Central memory CD8-positive, alpha-beta T cell (primary cell): ENCODE measurements at regions not wholly inside any gene's neighbourhood (a gene's known extent, or its start where the extent isn't known, plus 50 kb on each side); places are given as distances from the start of the nearest gene placed in this dataset.

ENCODE experiments used
- ATAC-seq: fragments of 150-1000 bp; cut with Tn5 transposase; replicated peaks from 2 replicates; pipeline ENCODE4 v1.10.0; 2022; ENCODE audit warnings: mild to moderate bottlenecking, moderate FRiP score, moderate number of reproducible peaks; ENCODE audit not compliant: poor library complexity, severe bottlenecking; ENCODE audit errors: extremely low read depth
- DNase-seq, 2 donors: peaks; one replicate each; pipeline ENCODE4 v3.0.0; 2021; ENCODE audit warnings: low spot score in 2 of 2
- H3K27ac Mint-ChIP-seq: one replicate; pipeline ENCODE4 v1.8.0; 2022; ENCODE audit warnings: low read depth, mild to moderate bottlenecking, moderate library complexity, mixed read lengths
- H3K27me3 Mint-ChIP-seq: one replicate; pipeline ENCODE4 v1.8.0; 2022; ENCODE audit warnings: mixed read lengths
- H3K36me3 Mint-ChIP-seq: one replicate; pipeline ENCODE4 v1.8.0; 2022; ENCODE audit warnings: mild to moderate bottlenecking, moderate library complexity, mixed read lengths; ENCODE audit not compliant: insufficient read depth
- H3K4me1 Mint-ChIP-seq: one replicate; pipeline ENCODE4 v1.8.0; 2022; ENCODE audit warnings: mixed read lengths
- H3K4me3 Mint-ChIP-seq: one replicate; pipeline ENCODE4 v1.8.0; 2022; ENCODE audit warnings: mild to moderate bottlenecking, moderate library complexity, mixed read lengths
- H3K9me3 Mint-ChIP-seq: one replicate; pipeline ENCODE4 v1.8.0; 2022; ENCODE audit warnings: mixed read lengths

DNA sequence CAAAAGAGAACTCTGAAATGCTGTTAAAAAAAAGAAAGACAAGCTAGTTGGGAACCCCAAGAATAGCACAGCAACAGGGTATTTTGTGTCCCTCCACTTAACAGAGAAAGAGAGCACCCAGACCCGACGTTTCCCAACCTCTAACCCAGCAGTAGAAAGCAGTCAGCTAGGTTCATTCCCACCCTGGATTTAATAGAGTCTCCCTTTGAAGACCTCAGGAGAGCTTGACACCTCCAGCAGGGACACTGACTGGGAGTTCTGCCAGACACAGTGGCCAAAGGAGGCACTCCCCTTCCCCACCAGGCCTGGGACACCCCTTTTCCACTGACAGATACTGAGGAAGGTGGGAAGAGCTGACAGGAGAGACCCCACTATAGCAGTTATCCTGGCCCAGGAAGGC is 337.5 kb upstream of the MSX2 start:
- Mint-ChIP-seq H3K4me3 (no peak overlapping the region), H3K9me3 (no peaks in the 10 kb centered on the region), H3K4me1 (no peaks in the 10 kb centered on the region)

DNA sequence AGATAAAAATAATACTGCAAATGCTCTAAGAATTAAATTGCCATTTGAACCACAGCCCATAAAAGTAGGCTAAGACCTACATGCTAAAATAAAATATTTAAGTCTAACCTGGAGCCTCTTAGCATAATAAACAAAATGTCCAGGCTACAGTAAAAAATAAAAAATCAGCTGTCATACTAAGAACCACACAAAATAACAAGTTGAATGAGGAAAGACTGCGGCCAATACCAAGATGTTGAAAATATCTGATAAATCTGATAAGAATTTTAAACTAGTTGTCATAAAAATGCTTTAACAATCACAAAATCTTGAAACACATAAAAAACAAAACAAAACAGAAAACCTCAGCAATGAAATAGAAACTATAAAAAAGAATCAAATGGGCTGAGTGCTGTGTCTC is 336.9 kb upstream of the MSX2 start:
- Mint-ChIP-seq H3K4me1 (no peaks in the 10 kb centered on the region), H3K9me3 (no peaks in the 10 kb centered on the region), H3K27ac (no peak overlapping the region), H3K27me3 (no peaks in the 10 kb centered on the region), H3K4me3 (no peak overlapping the region), H3K36me3 (no peaks in the 10 kb centered on the region)
- ATAC-seq (no peak), DNase-seq (no peak)

More for the DNA sequence above, 337.5 kb upstream of the MSX2 start:
- no peaks in the 10 kb centered on the region for H3K27me3 Mint-ChIP-seq
- H3K27ac Mint-ChIP-seq: no peak overlapping the region
- H3K36me3 Mint-ChIP-seq: no peaks in the 10 kb centered on the region
- DNase-seq (no peak), ATAC-seq (no peak)

DNA sequence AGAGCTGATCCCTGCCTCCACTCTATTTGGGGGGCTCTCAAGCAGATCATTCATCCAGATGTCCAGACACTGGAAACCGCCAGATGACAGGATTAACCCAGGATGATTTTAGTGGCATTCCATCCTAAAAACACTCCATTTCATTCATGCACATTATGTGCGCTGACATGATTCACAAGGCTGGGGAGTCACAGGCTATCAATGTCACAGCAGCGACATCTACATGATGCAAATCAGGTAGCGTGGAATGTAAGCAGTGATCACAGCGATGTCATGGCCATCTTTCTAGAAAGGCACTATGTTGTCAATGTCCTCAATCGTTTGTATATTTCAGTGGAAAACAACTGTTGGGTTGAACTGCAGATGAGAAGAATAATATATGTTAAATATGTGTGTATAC is 331.5 kb upstream of the MSX2 start:
- no peaks in the 10 kb centered on the region for H3K36me3 Mint-ChIP-seq
- H3K4me3 Mint-ChIP-seq: no peak overlapping the region
- H3K27ac Mint-ChIP-seq: no peak overlapping the region
- H3K27me3 Mint-ChIP-seq: no peaks in the 10 kb centered on the region
- ATAC-seq: no peak
- no peaks in the 10 kb centered on the region for H3K9me3 Mint-ChIP-seq
- H3K4me1 Mint-ChIP-seq: no peaks in the 10 kb centered on the region
- no peak for DNase-seq

DNA sequence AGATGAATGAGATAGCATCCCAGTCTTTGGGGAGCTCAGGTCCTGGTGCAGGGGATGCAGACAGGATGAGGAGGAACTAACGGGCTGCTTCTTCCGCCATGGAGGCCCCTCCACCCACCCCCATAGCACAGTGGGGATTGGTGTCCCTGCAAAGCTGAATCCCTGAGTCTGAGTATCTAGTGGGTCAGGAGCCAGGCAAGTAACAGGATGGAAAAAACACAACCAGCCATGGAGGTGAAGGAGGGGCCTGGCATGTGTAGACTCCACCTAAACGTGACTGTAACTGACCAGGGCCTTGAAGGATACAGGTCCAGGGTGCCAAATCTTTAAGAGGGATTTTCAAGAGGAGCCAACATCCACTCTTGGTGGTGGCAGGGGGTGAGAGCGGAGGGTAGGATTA is 327.8 kb upstream of the MSX2 start:
- Mint-ChIP-seq H3K27ac (no peak overlapping the region), H3K4me1 (no peaks in the 10 kb centered on the region), H3K9me3 (peaks cover 6% of the 10 kb centered on the region), H3K4me3 (no peak overlapping the region), H3K36me3 (peaks cover 1% of the 10 kb centered on the region), H3K27me3 (no peaks in the 10 kb centered on the region)
- DNase-seq (no peak), ATAC-seq (no peak)

DNA sequence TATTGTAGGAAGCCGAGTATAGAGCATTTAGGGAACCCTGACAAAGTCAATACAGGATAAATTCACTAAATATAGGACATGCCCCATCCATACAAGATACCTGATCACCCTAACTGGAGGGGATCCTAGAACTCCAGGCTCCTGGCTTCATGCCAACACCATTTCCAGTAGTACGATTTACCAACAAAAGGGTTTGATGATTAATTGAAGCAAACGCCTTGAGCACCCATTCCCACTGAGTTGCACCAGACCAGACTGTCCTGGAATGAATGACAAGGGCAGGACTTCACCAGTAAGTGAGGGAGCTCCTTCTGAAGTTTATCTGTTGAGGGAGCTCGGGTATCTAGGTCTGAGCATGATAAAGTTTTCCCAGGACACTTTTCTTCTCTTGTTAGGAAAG is 327.2 kb upstream of the MSX2 start:
- Mint-ChIP-seq H3K27me3 (no peaks in the 10 kb centered on the region), H3K9me3 (peaks cover 6% of the 10 kb centered on the region), H3K27ac (no peak overlapping the region), H3K36me3 (peaks cover 1% of the 10 kb centered on the region), H3K4me3 (no peak overlapping the region), H3K4me1 (no peaks in the 10 kb centered on the region)
- ATAC-seq (no peak), DNase-seq (no peak)

DNA sequence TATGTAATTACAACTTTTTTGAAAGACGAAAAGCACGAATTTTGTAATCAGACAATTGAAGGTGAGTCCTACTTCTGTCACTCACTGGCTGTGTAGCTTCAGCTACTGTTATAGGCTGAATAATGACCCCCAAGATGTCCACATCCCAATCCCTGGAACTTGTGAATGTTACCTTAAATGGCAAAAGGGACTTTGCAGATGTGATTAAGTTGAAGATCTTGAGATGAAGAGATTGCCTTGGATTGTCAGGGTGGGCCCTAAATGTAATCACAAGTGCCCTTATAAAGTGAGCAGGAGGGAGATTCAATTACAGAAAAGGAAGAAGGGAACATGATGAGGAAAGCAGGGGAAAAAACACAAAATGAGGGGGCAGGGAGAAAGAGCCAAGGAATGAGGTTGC is 326.2 kb upstream of the MSX2 start:
- ATAC-seq (no peak), DNase-seq (no peak)
- no peak overlapping the region for H3K4me3 Mint-ChIP-seq
- H3K4me1 Mint-ChIP-seq: no peaks in the 10 kb centered on the region
- H3K27ac Mint-ChIP-seq: no peak overlapping the region
- no peaks in the 10 kb centered on the region for H3K27me3 Mint-ChIP-seq
- H3K9me3 Mint-ChIP-seq: peaks cover 6% of the 10 kb centered on the region
- H3K36me3 Mint-ChIP-seq: peaks cover 1% of the 10 kb centered on the region

DNA sequence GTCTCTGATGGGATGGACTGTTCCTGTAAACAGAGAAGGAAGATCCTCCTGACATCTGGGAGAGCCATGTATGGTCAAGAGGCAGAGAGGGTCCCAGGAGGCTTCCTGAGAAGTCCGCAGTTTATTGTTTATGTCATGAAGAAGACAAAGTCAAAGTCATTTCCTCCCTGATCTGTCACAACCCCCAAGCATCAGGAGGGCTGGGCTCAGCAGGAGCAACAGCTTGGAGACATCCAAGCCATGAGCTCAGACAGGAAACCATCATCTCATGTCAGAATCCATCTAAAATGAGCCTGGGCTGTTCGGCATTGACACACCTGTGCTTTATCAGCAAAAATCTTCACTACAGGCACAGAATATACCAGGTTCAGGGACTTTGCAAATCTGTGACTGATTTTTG is 325.0 kb upstream of the MSX2 start:
- Mint-ChIP-seq H3K4me3 (no peak overlapping the region), H3K4me1 (no peaks in the 10 kb centered on the region)
- DNase-seq: no peak

DNA sequence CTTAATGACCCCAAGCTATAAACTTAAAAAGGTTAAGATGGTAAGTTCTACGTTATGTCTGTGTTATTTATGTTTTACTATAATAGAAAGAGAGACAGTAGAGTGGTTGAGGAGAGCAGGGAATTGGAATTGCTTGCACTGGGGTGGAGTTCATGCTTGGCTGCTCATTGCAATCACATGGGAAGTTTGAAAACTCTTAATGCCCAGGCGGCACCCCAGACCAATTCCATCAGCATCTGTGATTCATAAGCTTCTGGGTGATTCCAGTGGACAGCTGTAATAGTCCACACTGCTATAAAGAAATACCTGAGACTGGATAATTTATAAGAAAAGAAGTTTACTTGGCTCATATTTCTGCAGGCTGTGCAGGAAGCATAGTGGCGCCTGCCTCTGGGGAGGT is 323.9 kb upstream of the MSX2 start:
- Mint-ChIP-seq H3K27me3 (peaks cover 9% of the 10 kb centered on the region), H3K4me3 (no peak overlapping the region), H3K4me1 (no peaks in the 10 kb centered on the region), H3K9me3 (peaks cover 14% of the 10 kb centered on the region), H3K27ac (no peak overlapping the region), H3K36me3 (peaks cover 1% of the 10 kb centered on the region)
- no peak for ATAC-seq
- DNase-seq: no peak

More for the DNA sequence above, 325.0 kb upstream of the MSX2 start:
- H3K27me3 Mint-ChIP-seq: no peaks in the 10 kb centered on the region
- H3K36me3 Mint-ChIP-seq: peaks cover 1% of the 10 kb centered on the region
- no peak overlapping the region for H3K27ac Mint-ChIP-seq
- ATAC-seq: no peak
- H3K9me3 Mint-ChIP-seq: peaks cover 6% of the 10 kb centered on the region

DNA sequence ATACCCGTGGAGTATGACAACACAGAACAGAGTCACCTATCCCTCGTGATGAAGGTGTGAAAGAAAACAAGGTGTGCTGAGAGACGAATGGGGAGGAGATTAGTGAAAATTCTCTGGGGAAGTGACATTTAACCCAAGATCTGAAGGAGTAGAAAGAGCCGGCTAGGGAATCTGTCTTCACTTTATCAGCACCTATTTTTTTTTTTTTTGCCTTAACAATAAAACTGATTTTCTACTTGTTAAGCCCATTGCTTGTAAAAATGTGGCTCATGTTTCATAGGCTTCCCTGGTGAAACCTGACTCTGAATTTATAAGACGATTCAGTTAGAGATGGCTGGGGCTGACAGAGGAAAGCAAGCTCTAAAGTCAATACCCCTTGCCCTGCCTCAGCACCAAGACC is 322.6 kb upstream of the MSX2 start:
- Mint-ChIP-seq H3K4me3 (no peak overlapping the region), H3K9me3 (peaks cover 16% of the 10 kb centered on the region), H3K4me1 (no peaks in the 10 kb centered on the region), H3K36me3 (peaks cover 1% of the 10 kb centered on the region), H3K27me3 (peaks cover 10% of the 10 kb centered on the region), H3K27ac (no peak overlapping the region)
- DNase-seq (no peak), ATAC-seq (no peak)

DNA sequence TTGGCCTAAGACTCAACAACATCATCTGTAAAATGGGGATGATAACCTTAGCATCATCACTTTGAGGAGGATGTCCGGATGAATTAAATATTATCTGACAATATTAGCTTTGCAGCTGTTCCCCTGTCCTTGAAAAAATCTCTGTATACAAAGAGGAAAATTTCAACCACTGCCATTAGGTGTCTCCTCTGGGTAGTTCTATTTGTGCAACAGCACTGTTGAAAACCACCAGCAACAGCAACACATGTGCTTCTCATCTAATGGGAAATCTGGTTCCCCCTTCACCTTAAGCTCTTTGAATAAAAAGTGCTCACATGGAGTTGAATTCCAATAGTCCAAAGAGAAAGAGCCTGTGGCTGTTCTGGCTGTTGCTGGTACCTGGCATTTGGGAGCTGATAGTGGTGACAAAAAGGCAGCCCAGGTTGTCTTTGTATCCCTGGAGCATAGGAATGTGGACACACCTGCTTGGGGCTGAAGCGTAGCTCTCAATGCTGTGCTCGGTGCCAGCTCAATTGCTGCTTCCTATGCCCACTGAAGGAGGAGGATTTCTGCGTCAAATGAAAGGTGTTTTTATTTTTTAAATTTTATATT is 322.1 kb upstream of the MSX2 start:
- DNase-seq (no peak), ATAC-seq (no peak)
- Mint-ChIP-seq H3K4me3 (no peak overlapping the region), H3K4me1 (no peaks in the 10 kb centered on the region), H3K27me3 (peaks cover 10% of the 10 kb centered on the region), H3K9me3 (peaks cover 16% of the 10 kb centered on the region), H3K36me3 (peaks cover 1% of the 10 kb centered on the region), H3K27ac (no peak overlapping the region)

DNA sequence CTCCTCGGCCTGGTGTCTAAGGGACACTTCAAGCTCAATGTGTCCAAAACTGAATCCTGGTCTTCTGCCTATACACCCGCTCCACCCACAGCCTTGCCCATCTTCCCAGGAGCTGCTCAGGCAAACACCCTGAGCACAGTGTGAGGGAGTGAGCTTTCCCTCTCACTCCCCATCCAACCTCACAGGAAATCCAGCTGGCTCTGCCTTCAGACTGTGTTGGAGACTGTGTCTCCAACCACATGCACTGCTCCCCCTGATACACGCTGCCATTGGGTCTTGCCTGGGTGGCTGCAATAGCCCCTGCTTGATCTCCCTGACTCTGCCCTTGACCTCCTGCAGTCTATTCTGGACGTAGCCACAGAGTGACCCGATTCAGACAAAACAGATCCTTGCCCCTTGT is 319.5 kb upstream of the MSX2 start:
- peaks cover 10% of the 10 kb centered on the region for H3K27me3 Mint-ChIP-seq
- DNase-seq (no peak), ATAC-seq (no peak)
- H3K4me1 Mint-ChIP-seq: no peaks in the 10 kb centered on the region
- no peak overlapping the region for H3K4me3 Mint-ChIP-seq
- peaks cover 1% of the 10 kb centered on the region for H3K36me3 Mint-ChIP-seq
- H3K27ac Mint-ChIP-seq: no peak overlapping the region
- peaks cover 16% of the 10 kb centered on the region for H3K9me3 Mint-ChIP-seq

DNA sequence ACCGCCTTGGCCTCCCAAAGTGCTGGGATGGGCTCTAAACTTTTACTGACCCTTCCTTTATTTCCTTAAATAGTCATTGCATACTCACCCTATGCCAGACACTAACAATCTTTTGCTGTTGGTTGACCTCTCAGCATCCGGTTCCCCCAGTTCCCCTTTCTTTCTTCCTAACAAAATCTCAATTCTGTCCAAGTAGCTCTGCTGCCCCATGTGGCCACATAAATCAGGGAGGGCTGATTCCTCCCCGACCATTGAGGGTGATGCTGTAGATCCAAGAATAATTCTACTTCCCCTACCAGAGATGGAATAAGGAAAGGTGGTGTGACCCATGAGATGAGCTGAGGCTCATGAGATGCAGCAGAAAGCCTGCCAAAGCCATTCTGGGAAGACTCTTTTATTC is 315.3 kb upstream of the MSX2 start:
- ATAC-seq (no peak), DNase-seq (no peak)
- H3K4me1 Mint-ChIP-seq: no peaks in the 10 kb centered on the region
- H3K4me3 Mint-ChIP-seq: no peak overlapping the region
- no peaks in the 10 kb centered on the region for H3K36me3 Mint-ChIP-seq
- H3K9me3 Mint-ChIP-seq: peaks cover 16% of the 10 kb centered on the region
- peaks cover 10% of the 10 kb centered on the region for H3K27me3 Mint-ChIP-seq
- H3K27ac Mint-ChIP-seq: no peak overlapping the region

DNA sequence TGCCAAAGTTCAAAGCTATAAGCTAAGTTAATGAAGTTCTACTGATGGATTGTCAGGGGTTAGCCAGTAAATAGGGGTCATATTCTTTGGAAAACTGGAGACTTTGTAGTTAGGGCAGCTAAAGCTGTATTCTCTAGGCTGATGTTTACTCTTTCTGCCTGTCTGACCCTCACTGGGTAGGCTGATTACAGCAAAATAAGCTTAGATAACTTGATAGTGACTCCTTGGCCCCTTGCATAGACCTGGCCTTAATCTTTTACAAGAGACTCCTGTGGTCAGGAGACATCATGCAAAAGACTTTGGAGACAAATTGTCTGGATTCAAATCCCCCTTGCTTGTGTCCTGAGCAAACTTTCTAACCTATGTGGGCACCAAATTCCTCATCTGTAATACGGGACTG is 314.4 kb upstream of the MSX2 start:
- Mint-ChIP-seq H3K27me3 (peaks cover 6% of the 10 kb centered on the region), H3K27ac (no peak overlapping the region), H3K4me3 (no peak overlapping the region), H3K4me1 (no peaks in the 10 kb centered on the region), H3K9me3 (peaks cover 12% of the 10 kb centered on the region), H3K36me3 (no peaks in the 10 kb centered on the region)
- no peak for DNase-seq
- ATAC-seq: no peak
